Trophoblast cell (in vitro differentiated cells and primary cell): ENCODE measurements at regions not wholly inside any gene's neighbourhood (a gene's known extent, or its start where the extent isn't known, plus 50 kb on each side); places are given as distances from the start of the nearest gene placed in this dataset.

Experiments used
- DNase-seq, 2 donors: peaks; one replicate each; pipeline ENCODE4 v3.0.0-alpha.2; 2016
- H2AFZ ChIP-seq: 2 replicates; pipeline ENCODE4 v1.6.1; 2013; ENCODE audit warnings: low read length, moderate library complexity, mild to moderate bottlenecking; ENCODE audit not compliant: insufficient read depth, poor library complexity
- H2AK5ac ChIP-seq: 2 replicates; pipeline ENCODE4 v1.6.1; 2013; ENCODE audit warnings: mild to moderate bottlenecking, low read length
- H2BK120ac ChIP-seq: 2 replicates; pipeline ENCODE4 v1.6.1; 2013; ENCODE audit warnings: low read length, mild to moderate bottlenecking, moderate library complexity; ENCODE audit not compliant: insufficient read depth, poor library complexity
- H2BK12ac ChIP-seq: 2 replicates; pipeline ENCODE4 v1.6.1; 2013; ENCODE audit warnings: mild to moderate bottlenecking, low read length, moderate library complexity
- H2BK5ac ChIP-seq: 2 replicates; pipeline ENCODE4 v1.6.1; 2013; ENCODE audit warnings: low read length, low read depth, moderate library complexity, mild to moderate bottlenecking; ENCODE audit not compliant: poor library complexity
- H3K14ac ChIP-seq: 2 replicates; pipeline ENCODE4 v1.6.1; 2013; ENCODE audit warnings: mild to moderate bottlenecking, low read length
- H3K18ac ChIP-seq: 2 replicates; pipeline ENCODE4 v1.6.1; 2013; ENCODE audit warnings: mild to moderate bottlenecking, low read length
- H3K23ac ChIP-seq: 2 replicates; pipeline ENCODE4 v1.6.1; 2013; ENCODE audit warnings: low read length
- H3K27ac ChIP-seq: 2 replicates; pipeline ENCODE4 v1.5.1; 2013; ENCODE audit warnings: low read depth, mild to moderate bottlenecking, inconsistent platforms, low read length, moderate library complexity
- H3K27me3 ChIP-seq: 2 replicates; pipeline ENCODE4 v1.6.1; 2013; ENCODE audit warnings: inconsistent platforms, mild to moderate bottlenecking, low read length, moderate library complexity; ENCODE audit not compliant: insufficient read depth
- H3K36me3 ChIP-seq, 2 experiments: 1 replicate in 1 of 2; 2 replicates in 1 of 2; pipeline ENCODE4 v1.6.1; 2013; ENCODE audit warnings: low read length in 2 of 2, mild to moderate bottlenecking in 2 of 2, moderate library complexity in 1 of 2; ENCODE audit not compliant: insufficient read depth in 2 of 2, control insufficient read depth in 1 of 2
- H3K4ac ChIP-seq: 2 replicates; pipeline ENCODE4 v1.6.1; 2013; ENCODE audit warnings: low read depth, mild to moderate bottlenecking, low read length, moderate library complexity
- H3K4me1 ChIP-seq, 2 experiments: 1 replicate in 1 of 2; 2 replicates in 1 of 2; pipeline ENCODE4 v1.6.1; 2013; ENCODE audit warnings: low read length in 2 of 2, mild to moderate bottlenecking in 2 of 2, moderate library complexity in 1 of 2; ENCODE audit not compliant: insufficient read depth in 2 of 2, control insufficient read depth in 1 of 2
- H3K4me2 ChIP-seq: 2 replicates; pipeline ENCODE4 v1.6.1; 2013; ENCODE audit warnings: inconsistent platforms, mild to moderate bottlenecking, low read length, moderate library complexity
- H3K4me3 ChIP-seq: 2 replicates; pipeline ENCODE4 v1.5.1; 2013; ENCODE audit warnings: mild to moderate bottlenecking, low read depth, low read length, inconsistent platforms
- H3K79me1 ChIP-seq: one replicate; pipeline ENCODE4 v1.6.1; 2013; ENCODE audit warnings: low read length
- H3K79me2 ChIP-seq: 2 replicates; pipeline ENCODE4 v1.6.1; 2013; ENCODE audit warnings: low read length, mild to moderate bottlenecking; ENCODE audit not compliant: control insufficient read depth, insufficient read depth, poor library complexity
- H3K9ac ChIP-seq: 2 replicates; pipeline ENCODE4 v1.6.1; 2013; ENCODE audit warnings: mild to moderate bottlenecking, low read length
- H3K9me3 ChIP-seq: 2 replicates; pipeline ENCODE4 v1.6.1; 2013; ENCODE audit warnings: low read depth, mild to moderate bottlenecking, control low read depth, inconsistent platforms, low read length; ENCODE audit not compliant: insufficient read depth
- H4K12ac ChIP-seq: 2 replicates; pipeline ENCODE4 v1.6.1; 2013; ENCODE audit warnings: low read depth, mild to moderate bottlenecking, low read length, moderate library complexity
- H4K8ac ChIP-seq: 2 replicates; pipeline ENCODE4 v1.6.1; 2013; ENCODE audit warnings: low read depth, mild to moderate bottlenecking, low read length, moderate library complexity
- H4K91ac ChIP-seq: one replicate; pipeline ENCODE4 v1.6.1; 2013; ENCODE audit warnings: low read depth, mild to moderate bottlenecking, low read length, moderate library complexity
- WGBS: extraction: QIAGEN DNeasy Blood & Tissue Kit; methylation state at CpG from one replicate; pipeline ENCODE4 v1.1.7; 2013; ENCODE audit warnings: missing lambda C conversion rate; ENCODE audit not compliant: insufficient read length, insufficient coverage; ENCODE audit errors: extremely low coverage; 5-methylcytosine and 5-hydroxymethylcytosine counted together

DNA sequence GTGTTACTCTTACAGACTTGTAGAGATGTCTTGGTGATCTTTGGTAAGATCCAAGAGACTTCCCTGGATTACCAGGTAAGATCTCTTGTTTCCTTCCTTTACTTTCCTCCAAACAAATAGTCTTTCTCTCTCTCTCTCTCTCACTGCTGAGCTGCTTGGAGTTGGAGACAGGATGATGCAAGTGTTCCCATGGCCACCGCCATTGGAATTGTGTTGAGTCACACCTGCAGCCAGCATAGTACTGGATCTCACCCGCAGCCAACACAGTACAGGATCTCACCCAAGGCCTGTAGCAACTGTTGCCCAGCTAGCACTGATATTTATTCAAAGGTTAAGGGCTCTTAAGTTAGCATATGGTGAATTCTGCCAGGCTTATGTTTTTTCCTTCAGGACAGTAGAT lies 1080.9 kb downstream of the FAT4 start:
- Histone ChIP-seq H3K4me1 (no peaks in the 10 kb centered on the region), H4K8ac (no peak overlapping the region), H2BK12ac (no peak overlapping the region), H2BK5ac (no peak overlapping the region), H3K79me2 (no peaks in the 10 kb centered on the region), H3K4me3 (no peak overlapping the region), H3K27me3 (no peaks in the 10 kb centered on the region), H3K14ac (no peak overlapping the region), H3K4ac (no peak overlapping the region), H3K36me3 (no peaks in the 10 kb centered on the region), H3K79me1 (no peaks in the 10 kb centered on the region), H3K27ac (no peak overlapping the region), H2AK5ac (no peak overlapping the region), H3K9me3 (no peaks in the 10 kb centered on the region), H3K4me2 (no peak overlapping the region), H4K12ac (no peak overlapping the region), H4K91ac (no peak overlapping the region), H2BK120ac (no peak overlapping the region), H3K23ac (no peak overlapping the region), H3K18ac (no peak overlapping the region), H3K9ac (no peak overlapping the region), H2AFZ (no peak overlapping the region)
- DNase-seq, result peak; percentile 92 to 97
- no CpG with 5 or more reads among the region's 2 CpGs for WGBS

DNA sequence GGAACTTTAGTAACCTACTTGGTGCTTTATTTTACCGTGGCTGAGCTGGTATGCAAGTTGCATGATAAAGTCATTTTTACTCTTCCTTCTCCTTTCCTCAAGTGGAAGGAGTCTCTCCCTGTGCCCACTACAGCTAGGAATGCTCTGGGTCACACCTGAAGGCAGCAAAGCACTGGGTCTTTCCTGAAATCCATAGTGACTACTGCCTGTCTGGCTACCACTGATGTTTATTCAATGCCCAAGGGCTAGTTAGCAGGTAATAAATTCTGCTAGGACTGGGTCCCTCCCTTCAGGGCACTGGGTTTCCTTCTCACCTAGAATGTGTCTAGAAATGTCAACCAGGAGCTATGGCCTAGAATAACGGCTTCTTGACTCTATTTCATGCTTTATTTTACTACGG lies 1081.4 kb downstream of the FAT4 start:
- no peak overlapping the region for H2BK5ac ChIP-seq
- no peaks in the 10 kb centered on the region for H3K27me3 ChIP-seq
- no peak overlapping the region for H3K4me2 ChIP-seq
- peak; percentile 65 to 66 for DNase-seq
- H3K79me1 ChIP-seq, result no peaks in the 10 kb centered on the region
- H3K4me3 ChIP-seq, result no peak overlapping the region
- no peak overlapping the region for H2AK5ac ChIP-seq
- no peak overlapping the region for H3K18ac ChIP-seq
- H3K4me1 ChIP-seq, result no peaks in the 10 kb centered on the region
- H3K14ac ChIP-seq, result no peak overlapping the region
- no peak overlapping the region for H2BK12ac ChIP-seq
- H4K12ac ChIP-seq, result no peak overlapping the region
- no peaks in the 10 kb centered on the region for H3K79me2 ChIP-seq
- WGBS, result no CpG with 5 or more reads among the region's 3 CpGs
- no peak overlapping the region for H3K9ac ChIP-seq
- H2BK120ac ChIP-seq, result no peak overlapping the region
- H4K91ac ChIP-seq, result no peak overlapping the region
- H3K27ac ChIP-seq, result no peak overlapping the region
- no peak overlapping the region for H2AFZ ChIP-seq
- H3K4ac ChIP-seq, result no peak overlapping the region
- no peaks in the 10 kb centered on the region for H3K9me3 ChIP-seq
- H3K36me3 ChIP-seq, result no peaks in the 10 kb centered on the region
- H3K23ac ChIP-seq, result no peak overlapping the region
- H4K8ac ChIP-seq, result no peak overlapping the region

- DNase-seq, result peak in 1 of 2 donors; percentile 29
- Histone ChIP-seq H4K8ac (no peak overlapping the region), H3K79me2 (no peaks in the 10 kb centered on the region), H2AFZ (no peak overlapping the region), H3K27me3 (no peaks in the 10 kb centered on the region), H2BK12ac (no peak overlapping the region), H3K9ac (no peak overlapping the region), H3K9me3 (no peaks in the 10 kb centered on the region), H2AK5ac (no peak overlapping the region), H3K4me2 (no peak overlapping the region), H4K91ac (no peak overlapping the region), H3K14ac (no peak overlapping the region), H4K12ac (no peak overlapping the region), H2BK5ac (no peak overlapping the region), H2BK120ac (no peak overlapping the region), H3K4ac (no peak overlapping the region), H3K23ac (no peak overlapping the region), H3K36me3 (no peaks in the 10 kb centered on the region), H3K4me3 (no peak overlapping the region), H3K79me1 (no peaks in the 10 kb centered on the region), H3K4me1 (no peaks in the 10 kb centered on the region), H3K18ac (no peak overlapping the region), H3K27ac (no peak overlapping the region)
- WGBS, result no CpG with 5 or more reads among the region's 1 CpG
Observed at GRCh38 chr4:126396703-126397102, 1081.9 kb downstream of the FAT4 start.

DNA sequence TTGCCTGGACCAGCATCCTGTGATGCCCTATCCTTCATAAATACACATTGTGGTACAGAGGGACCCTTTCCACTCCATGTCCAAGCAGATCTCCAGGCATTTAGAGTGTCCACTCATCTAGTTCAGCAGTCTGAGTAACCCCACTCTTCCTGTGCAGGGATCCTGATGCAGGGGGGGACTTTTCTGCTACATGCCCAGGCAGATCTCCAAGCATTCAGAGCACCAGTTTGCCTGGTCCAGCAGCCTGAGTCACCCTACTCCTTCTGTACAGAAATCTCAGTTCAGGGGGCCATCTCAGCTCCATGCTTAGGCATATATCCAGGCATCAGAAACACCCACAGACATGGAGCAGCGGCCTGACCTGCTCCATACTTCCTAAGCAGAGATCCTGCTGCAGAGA lies 1089.8 kb downstream of the FAT4 start:
- Histone ChIP-seq H3K18ac (no peak overlapping the region), H3K9me3 (no peaks in the 10 kb centered on the region), H3K9ac (no peak overlapping the region), H3K79me1 (no peaks in the 10 kb centered on the region), H2AFZ (no peak overlapping the region), H3K4me1 (no peaks in the 10 kb centered on the region), H3K4me2 (no peak overlapping the region), H4K12ac (no peak overlapping the region), H3K4ac (no peak overlapping the region), H3K23ac (no peak overlapping the region), H3K79me2 (no peaks in the 10 kb centered on the region), H3K27ac (no peak overlapping the region), H4K8ac (no peak overlapping the region), H2BK5ac (no peak overlapping the region), H2AK5ac (no peak overlapping the region), H3K4me3 (no peak overlapping the region), H2BK120ac (peak overlapping the region; percentile 7), H2BK12ac (no peak overlapping the region), H3K36me3 (no peaks in the 10 kb centered on the region), H3K27me3 (no peaks in the 10 kb centered on the region), H3K14ac (no peak overlapping the region), H4K91ac (no peak overlapping the region)
- no peak for DNase-seq
- WGBS, result no CpG with 5 or more reads among the region's 1 CpG
